Astrocyte (in vitro differentiated cells and primary cell): ENCODE measurements at regions not wholly inside any gene's neighbourhood (a gene's known extent, or its start where the extent isn't known, plus 50 kb on each side); places are given as distances from the start of the nearest gene placed in this dataset.

Experiments
- DNase-seq: peaks from one replicate; pipeline ENCODE4 v3.0.0-alpha.2; 2010; ENCODE audit warnings: low read depth
- FAIRE-seq: peaks from 2 replicates; lab custom pipeline; 2011; peaks lifted over from hg19 to GRCh38; lab: Jason Lieb, UNC
- H2AFZ ChIP-seq: 2 replicates; pipeline ENCODE4 v1.6.0; 2012; ENCODE audit warnings: low read depth, low read length, inconsistent platforms
- H3K27ac ChIP-seq: 2 replicates; pipeline ENCODE4 v1.5.1; 2011; ENCODE audit warnings: low read depth, low read length, inconsistent platforms
- H3K27me3 ChIP-seq: 2 replicates; pipeline ENCODE4 v1.6.0; 2011; ENCODE audit warnings: low read length, inconsistent platforms; ENCODE audit not compliant: insufficient read depth
- H3K36me3 ChIP-seq: 2 replicates; pipeline ENCODE4 v1.5.1; 2011; ENCODE audit warnings: low read length, inconsistent platforms; ENCODE audit not compliant: insufficient read depth
- H3K4me1 ChIP-seq: 2 replicates; pipeline ENCODE4 v1.5.1; 2011; ENCODE audit warnings: low read length, inconsistent platforms; ENCODE audit not compliant: insufficient read depth
- H3K4me2 ChIP-seq: 2 replicates; pipeline ENCODE4 v1.6.0; 2012; ENCODE audit warnings: low read length, inconsistent platforms
- H3K4me3 ChIP-seq: 2 replicates; pipeline ENCODE4 v1.5.1; 2011; ENCODE audit warnings: low read depth, mild to moderate bottlenecking, low read length, inconsistent platforms; ENCODE audit not compliant: insufficient read depth
- H3K79me2 ChIP-seq: 2 replicates; pipeline ENCODE4 v1.6.0; 2012; ENCODE audit warnings: mild to moderate bottlenecking, low read length, inconsistent platforms; ENCODE audit not compliant: insufficient read depth
- H3K9ac ChIP-seq: 2 replicates; pipeline ENCODE4 v1.6.0; 2012; ENCODE audit warnings: mild to moderate bottlenecking, low read length, inconsistent platforms
- H3K9me3 ChIP-seq: 2 replicates; pipeline ENCODE4 v1.5.1; 2012; ENCODE audit warnings: low read depth, mild to moderate bottlenecking, low read length, inconsistent platforms; ENCODE audit not compliant: insufficient read depth
- H4K20me1 ChIP-seq: 2 replicates; pipeline ENCODE4 v1.6.0; 2012; ENCODE audit warnings: low read length, inconsistent platforms; ENCODE audit not compliant: insufficient read depth
- H3K27ac Mint-ChIP-seq: one replicate; pipeline ENCODE4 v1.8.0; 2021; ENCODE audit warnings: mild to moderate bottlenecking, mixed read lengths; ENCODE audit not compliant: unreplicated experiment
- H3K27me3 Mint-ChIP-seq: one replicate; pipeline ENCODE4 v1.8.0; 2021; ENCODE audit warnings: low read depth, mixed read lengths; ENCODE audit not compliant: unreplicated experiment
- H3K36me3 Mint-ChIP-seq: one replicate; pipeline ENCODE4 v1.8.0; 2021; ENCODE audit warnings: low read depth, mixed read lengths; ENCODE audit not compliant: unreplicated experiment
- H3K4me1 Mint-ChIP-seq: one replicate; pipeline ENCODE4 v1.8.0; 2021; ENCODE audit warnings: low read depth, mixed read lengths; ENCODE audit not compliant: unreplicated experiment
- H3K4me3 Mint-ChIP-seq: one replicate; pipeline ENCODE4 v1.8.0; 2021; ENCODE audit warnings: mild to moderate bottlenecking, moderate library complexity, mixed read lengths; ENCODE audit not compliant: unreplicated experiment
- H3K9me3 Mint-ChIP-seq: one replicate; pipeline ENCODE4 v1.8.0; 2021; ENCODE audit warnings: mild to moderate bottlenecking, mixed read lengths; ENCODE audit not compliant: unreplicated experiment
- CTCF ChIP-seq: IDR thresholded peaks from 2 replicates; pipeline ENCODE4 v1.5.1; 2011; ENCODE audit warnings: low read depth, mild to moderate bottlenecking, inconsistent platforms, low read length, moderate library complexity; ENCODE audit not compliant: insufficient read depth
- EZH2 ChIP-seq: IDR thresholded peaks from 2 replicates; pipeline ENCODE4 v1.6.1; 2012; ENCODE audit warnings: mild to moderate bottlenecking, low read length, inconsistent platforms; ENCODE audit not compliant: insufficient read depth

- H3K9me3 ChIP-seq, result no peaks in the 10 kb centered on the region
- H3K4me2 ChIP-seq, result no peak overlapping the region
- no peak overlapping the region for H3K4me3 ChIP-seq
- H2AFZ ChIP-seq, result no peak overlapping the region
- TF ChIP-seq CTCF, result no peak
- no peak for TF ChIP-seq EZH2
- no peaks in the 10 kb centered on the region for H3K27me3 ChIP-seq
- Mint-ChIP-seq H3K36me3 (no peaks in the 10 kb centered on the region), H3K4me1 (no peaks in the 10 kb centered on the region), H3K27ac (no peak overlapping the region), H3K4me3 (no peak overlapping the region), H3K27me3 (no peaks in the 10 kb centered on the region), H3K9me3 (no peaks in the 10 kb centered on the region)
- no peak overlapping the region for H3K9ac ChIP-seq
- no peaks in the 10 kb centered on the region for H3K79me2 ChIP-seq
- FAIRE-seq (no peak), DNase-seq (no peak)
- no peaks in the 10 kb centered on the region for H3K36me3 ChIP-seq
- H3K4me1 ChIP-seq, result no peaks in the 10 kb centered on the region
- no peak overlapping the region for H3K27ac ChIP-seq
- no peaks in the 10 kb centered on the region for H4K20me1 ChIP-seq
Measured at GRCh38 chr4:132275583-132276121, 873.4 kb upstream of the PCDH10 start.

- TF ChIP-seq EZH2 (no peak), CTCF (no peak)
- Histone ChIP-seq H3K27ac (no peak overlapping the region), H3K27me3 (no peaks in the 10 kb centered on the region), H3K9me3 (no peaks in the 10 kb centered on the region), H3K36me3 (no peaks in the 10 kb centered on the region), H2AFZ (no peak overlapping the region), H3K79me2 (no peaks in the 10 kb centered on the region), H4K20me1 (no peaks in the 10 kb centered on the region), H3K4me3 (no peak overlapping the region), H3K9ac (no peak overlapping the region), H3K4me1 (no peaks in the 10 kb centered on the region), H3K4me2 (no peak overlapping the region)
- Mint-ChIP-seq H3K4me3 (no peak overlapping the region), H3K36me3 (no peaks in the 10 kb centered on the region), H3K27ac (no peak overlapping the region), H3K4me1 (no peaks in the 10 kb centered on the region), H3K27me3 (no peaks in the 10 kb centered on the region), H3K9me3 (no peaks in the 10 kb centered on the region)
- DNase-seq, result no peak
- no peak for FAIRE-seq
Measured at GRCh38 chr4:132276185-132276584, 872.9 kb upstream of the PCDH10 start.

- no peaks in the 10 kb centered on the region for H3K4me1 Mint-ChIP-seq
- H3K27ac ChIP-seq, result no peak overlapping the region
- TF ChIP-seq EZH2 (no peak), CTCF (no peak)
- DNase-seq (no peak), FAIRE-seq (no peak)
- H3K9me3 ChIP-seq, result no peaks in the 10 kb centered on the region
- no peak overlapping the region for H3K4me2 ChIP-seq
- no peaks in the 10 kb centered on the region for H3K9me3 Mint-ChIP-seq
- no peak overlapping the region for H3K4me3 ChIP-seq
- no peaks in the 10 kb centered on the region for H3K36me3 ChIP-seq
- no peak overlapping the region for H3K9ac ChIP-seq
- no peak overlapping the region for H2AFZ ChIP-seq
- no peaks in the 10 kb centered on the region for H3K27me3 Mint-ChIP-seq
- no peaks in the 10 kb centered on the region for H3K27me3 ChIP-seq
- H3K4me3 Mint-ChIP-seq, result no peak overlapping the region
- no peaks in the 10 kb centered on the region for H3K4me1 ChIP-seq
- H4K20me1 ChIP-seq, result no peaks in the 10 kb centered on the region
- no peaks in the 10 kb centered on the region for H3K36me3 Mint-ChIP-seq
- H3K27ac Mint-ChIP-seq, result no peak overlapping the region
- no peaks in the 10 kb centered on the region for H3K79me2 ChIP-seq
Measured at GRCh38 chr4:132276989-132277388, 872.1 kb upstream of the PCDH10 start.
